Caco-2 (cell line): ENCODE measurements at regions not wholly inside any gene's neighbourhood (a gene's known extent, or its start where the extent isn't known, plus 50 kb on each side); places are given as distances from the start of the nearest gene placed in this dataset.

Source experiments
- BruUV-seq: library from RNA; stranded (reverse); fragments of 400-500 nt; replicated peaks from 2 replicates; lab custom pipeline; 2021; lab: Mats Ljungman, UMichigan
- CTCF ChIA-PET: fragments of 300-600 bp; sonication (Branson Sonifier 250); formaldehyde crosslinking; loops from one replicate; lab custom pipeline; 2022; ENCODE audit warnings: antibody characterized with exemption; lab: Charles Lee
- POLR2A ChIA-PET: fragments of 300-600 bp; sonication (Branson Sonifier 250); formaldehyde crosslinking; loops from one replicate; lab custom pipeline; 2022; ENCODE audit warnings: antibody characterized with exemption; lab: Charles Lee
- DNase-seq, 2 experiments: peaks; one replicate each; pipeline versions ENCODE4 v3.0.0 to v3.0.0-alpha.2; 2020 to 2022
- H3K27me3 ChIP-seq: replicated peaks from 2 replicates; pipeline ENCODE4 v1.6.0; 2011; ENCODE audit warnings: low read length; ENCODE audit not compliant: control insufficient read depth, insufficient read depth
- H3K36me3 ChIP-seq: 2 replicates; pipeline ENCODE4 v1.5.1; 2011; ENCODE audit warnings: low read length; ENCODE audit not compliant: control insufficient read depth, insufficient read depth
- H3K4me1 ChIP-seq: fragments of 250-450 bp; sonication (Bioruptor Pico); 2 replicates; pipeline ENCODE4 v1.5.1; 2020; ENCODE audit warnings: mild to moderate bottlenecking
- H3K4me3 ChIP-seq: 2 replicates; pipeline ENCODE4 v1.5.1; 2011; ENCODE audit warnings: low read depth, mild to moderate bottlenecking, control low read depth, low read length
- H3K9me3 ChIP-seq: fragments of 250-450 bp; sonication (Bioruptor Pico); 2 replicates; pipeline ENCODE4 v1.5.1; 2020; ENCODE audit warnings: mild to moderate bottlenecking, moderate library complexity
- H3K27ac Mint-ChIP-seq: one replicate; pipeline ENCODE4 v1.8.0; 2022; ENCODE audit warnings: mixed read lengths; ENCODE audit not compliant: unreplicated experiment
- H3K27me3 Mint-ChIP-seq: one replicate; pipeline ENCODE4 v1.8.0; 2022; ENCODE audit warnings: mixed read lengths; ENCODE audit not compliant: insufficient read depth, unreplicated experiment
- H3K36me3 Mint-ChIP-seq: one replicate; pipeline ENCODE4 v1.8.0; 2022; ENCODE audit warnings: mild to moderate bottlenecking, mixed read lengths; ENCODE audit not compliant: insufficient read depth, unreplicated experiment
- H3K4me1 Mint-ChIP-seq: one replicate; pipeline ENCODE4 v1.8.0; 2022; ENCODE audit warnings: low read depth, mixed read lengths; ENCODE audit not compliant: unreplicated experiment
- H3K4me3 Mint-ChIP-seq: one replicate; pipeline ENCODE4 v1.8.0; 2022; ENCODE audit warnings: mild to moderate bottlenecking, moderate library complexity, mixed read lengths; ENCODE audit not compliant: unreplicated experiment
- H3K9me3 Mint-ChIP-seq: one replicate; pipeline ENCODE4 v1.8.0; 2022; ENCODE audit warnings: mixed read lengths; ENCODE audit not compliant: unreplicated experiment
- intact Hi-C: fragments of 100-400 bp; cut with micrococcal nuclease; formaldehyde crosslinking; loops from one replicate; pipeline ENCODE4 v1.10.0; 2022; ENCODE audit not compliant: unreplicated experiment
- TF ChIP-seq, protein P1 (sequence below), 2 experiments: fragments of 200-600 bp in 1 of 2; IDR thresholded peaks; 1 replicate in 1 of 2; 2 replicates in 1 of 2; pipeline versions ENCODE4 v1.5.1 to v1.8.0; 2011 to 2022; ENCODE audit warnings: antibody characterized with exemption in 1 of 2, control low read depth in 1 of 2, inconsistent platforms in 1 of 2, low read depth in 1 of 2, low read length in 1 of 2, mild to moderate bottlenecking in 1 of 2, moderate library complexity in 1 of 2; ENCODE audit not compliant: insufficient read depth in 1 of 2, severe bottlenecking in 1 of 2, unreplicated experiment in 1 of 2

DNA sequence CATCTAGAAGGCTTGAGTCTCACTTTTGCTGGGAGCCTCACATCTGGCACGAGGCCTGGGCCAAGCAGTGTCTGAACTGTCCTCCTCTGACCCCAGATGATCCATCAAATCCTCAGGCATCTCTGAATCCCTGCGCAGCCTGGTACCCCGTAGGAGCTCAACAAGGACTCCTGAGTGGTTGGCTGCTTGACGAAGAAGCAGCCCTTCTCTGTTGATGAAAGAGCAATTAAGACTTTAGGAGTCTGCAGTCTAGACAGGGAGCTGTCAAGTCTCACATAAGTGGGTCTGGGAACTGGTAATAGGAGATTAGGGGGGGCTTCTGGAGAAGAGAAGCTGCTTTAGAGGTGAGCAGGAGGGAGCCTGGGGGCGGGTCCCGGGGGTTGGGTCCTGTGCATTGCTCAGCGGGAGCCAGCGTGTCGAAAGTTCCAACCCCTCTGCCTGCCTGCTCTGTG, 326.0 kb downstream of the RPS24 start:
- H3K36me3 Mint-ChIP-seq = no peaks in the 10 kb centered on the region
- no peak overlapping the region for H3K4me3 ChIP-seq
- intact Hi-C loops = no loop called here
- H3K4me1 ChIP-seq = no peaks in the 10 kb centered on the region
- H3K4me1 Mint-ChIP-seq = no peaks in the 10 kb centered on the region
- ChIA-PET CTCF (no interaction called here), POLR2A (no interaction called here)
- no peaks in the 10 kb centered on the region; the same call in 1 of the 2 replicates for H3K27me3 ChIP-seq
- TF ChIP-seq, protein P1, sequence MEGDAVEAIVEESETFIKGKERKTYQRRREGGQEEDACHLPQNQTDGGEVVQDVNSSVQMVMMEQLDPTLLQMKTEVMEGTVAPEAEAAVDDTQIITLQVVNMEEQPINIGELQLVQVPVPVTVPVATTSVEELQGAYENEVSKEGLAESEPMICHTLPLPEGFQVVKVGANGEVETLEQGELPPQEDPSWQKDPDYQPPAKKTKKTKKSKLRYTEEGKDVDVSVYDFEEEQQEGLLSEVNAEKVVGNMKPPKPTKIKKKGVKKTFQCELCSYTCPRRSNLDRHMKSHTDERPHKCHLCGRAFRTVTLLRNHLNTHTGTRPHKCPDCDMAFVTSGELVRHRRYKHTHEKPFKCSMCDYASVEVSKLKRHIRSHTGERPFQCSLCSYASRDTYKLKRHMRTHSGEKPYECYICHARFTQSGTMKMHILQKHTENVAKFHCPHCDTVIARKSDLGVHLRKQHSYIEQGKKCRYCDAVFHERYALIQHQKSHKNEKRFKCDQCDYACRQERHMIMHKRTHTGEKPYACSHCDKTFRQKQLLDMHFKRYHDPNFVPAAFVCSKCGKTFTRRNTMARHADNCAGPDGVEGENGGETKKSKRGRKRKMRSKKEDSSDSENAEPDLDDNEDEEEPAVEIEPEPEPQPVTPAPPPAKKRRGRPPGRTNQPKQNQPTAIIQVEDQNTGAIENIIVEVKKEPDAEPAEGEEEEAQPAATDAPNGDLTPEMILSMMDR (IDR thresholded peaks at IDR 0.05; ENCODE audit: insufficient read depth in 1 of 2, low read depth in 1 of 2, low read length in 1 of 2, severe bottlenecking in 1 of 2, unreplicated experiment in 1 of 2) = no peak
- H3K4me3 Mint-ChIP-seq = no peak overlapping the region
- H3K27ac Mint-ChIP-seq = no peak overlapping the region
- no TSS peak for BruUV-seq
- H3K36me3 ChIP-seq = no peaks in the 10 kb centered on the region
- H3K9me3 ChIP-seq = no peaks in the 10 kb centered on the region
- H3K9me3 Mint-ChIP-seq = no peaks in the 10 kb centered on the region
- no peak for DNase-seq
- no peaks in the 10 kb centered on the region for H3K27me3 Mint-ChIP-seq

DNA sequence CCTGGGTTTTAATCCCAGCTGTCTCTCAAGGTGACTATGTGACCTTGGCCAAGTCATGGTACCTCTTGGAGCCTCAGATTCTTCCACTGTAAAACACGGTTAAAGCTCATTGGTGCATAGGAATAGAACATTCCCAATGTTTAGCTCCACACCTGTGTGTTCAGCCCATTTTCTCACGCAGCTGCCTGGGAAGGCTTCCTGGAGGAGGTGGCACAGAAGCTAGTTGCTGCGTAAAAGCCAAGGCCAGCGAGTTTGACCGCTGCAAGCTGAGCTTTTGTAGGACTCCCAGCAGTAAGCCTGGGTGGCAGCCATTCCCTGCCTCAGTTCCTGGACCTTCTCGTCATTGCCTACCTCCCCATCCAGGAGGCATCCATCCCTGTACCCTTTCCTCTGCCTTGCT, 326.6 kb downstream of the RPS24 start:
- TF ChIP-seq, protein P1 (IDR thresholded peaks at IDR 0.05; ENCODE audit: insufficient read depth in 1 of 2, low read depth in 1 of 2, low read length in 1 of 2, severe bottlenecking in 1 of 2, unreplicated experiment in 1 of 2) = no peak
- no peaks in the 10 kb centered on the region for H3K4me1 ChIP-seq
- BruUV-seq = no TSS peak
- no peak overlapping the region for H3K4me3 Mint-ChIP-seq
- no peaks in the 10 kb centered on the region for H3K9me3 ChIP-seq
- ChIA-PET POLR2A (no interaction called here), CTCF (no interaction called here)
- H3K4me3 ChIP-seq = no peak overlapping the region
- H3K9me3 Mint-ChIP-seq = no peaks in the 10 kb centered on the region
- no peak overlapping the region for H3K27ac Mint-ChIP-seq
- no peaks in the 10 kb centered on the region for H3K27me3 Mint-ChIP-seq
- no peak for DNase-seq
- no peaks in the 10 kb centered on the region for H3K36me3 ChIP-seq
- intact Hi-C loops = no loop called here
- H3K36me3 Mint-ChIP-seq = no peaks in the 10 kb centered on the region
- H3K4me1 Mint-ChIP-seq = no peaks in the 10 kb centered on the region
- no peaks in the 10 kb centered on the region; the same call in 1 of the 2 replicates for H3K27me3 ChIP-seq

DNA sequence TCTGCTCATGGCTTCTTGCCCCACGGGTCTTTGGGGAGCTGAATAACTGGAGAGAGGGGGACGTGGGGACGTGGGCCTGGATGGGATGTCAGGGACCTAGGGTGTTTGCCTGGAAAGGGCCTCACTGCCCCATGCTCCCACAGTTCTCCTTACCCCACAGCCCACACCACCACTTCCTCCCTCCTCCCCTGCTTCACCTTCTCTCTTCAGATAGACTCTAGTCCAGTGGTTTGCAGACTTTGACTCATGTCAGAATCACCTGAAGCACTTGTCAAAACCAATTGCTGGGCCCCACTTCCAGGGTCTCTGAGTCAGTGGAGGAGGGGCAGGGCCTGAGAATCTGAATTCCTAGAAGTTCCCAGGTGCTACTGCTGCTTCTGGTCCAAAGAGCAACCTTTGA, 327.4 kb downstream of the RPS24 start:
- Histone ChIP-seq H3K36me3 (no peaks in the 10 kb centered on the region), H3K4me3 (no peak overlapping the region), H3K4me1 (no peaks in the 10 kb centered on the region), H3K27me3 (no peaks in the 10 kb centered on the region; the same call in 1 of the 2 replicates), H3K9me3 (no peaks in the 10 kb centered on the region)
- CTCF ChIA-PET = no interaction called here
- H3K27me3 Mint-ChIP-seq = no peaks in the 10 kb centered on the region
- POLR2A ChIA-PET = no interaction called here
- DNase-seq = no peak
- no TSS peak for BruUV-seq
- H3K9me3 Mint-ChIP-seq = no peaks in the 10 kb centered on the region
- H3K4me1 Mint-ChIP-seq = no peaks in the 10 kb centered on the region
- intact Hi-C loops = no loop called here
- TF ChIP-seq, protein P1 (IDR thresholded peaks at IDR 0.05; ENCODE audit: insufficient read depth in 1 of 2, low read depth in 1 of 2, low read length in 1 of 2, severe bottlenecking in 1 of 2, unreplicated experiment in 1 of 2) = no peak
- no peak overlapping the region for H3K27ac Mint-ChIP-seq
- H3K4me3 Mint-ChIP-seq = no peak overlapping the region
- H3K36me3 Mint-ChIP-seq = no peaks in the 10 kb centered on the region
